Smooth muscle cell (in vitro differentiated cells): ENCODE measurements at regions not wholly inside any gene's neighbourhood (a gene's known extent, or its start where the extent isn't known, plus 50 kb on each side); places are given as distances from the start of the nearest gene placed in this dataset.

Experiments used
- DNase-seq: peaks from one replicate; lab custom pipeline; 2025; ENCODE audit not compliant: unreplicated experiment; lab: John Stamatoyannopoulos, UW
- H2AFZ ChIP-seq: fragments of 200-600 bp; sonication (generic); 2 replicates; pipeline ENCODE4 v1.6.0; 2016; ENCODE audit warnings: antibody characterized with exemption, low read depth, mild to moderate bottlenecking
- H3F3A ChIP-seq: fragments of 200-600 bp; sonication (generic); 2 replicates; pipeline ENCODE4 v1.6.0; 2017; ENCODE audit warnings: antibody characterized with exemption, low read depth
- H3K27ac ChIP-seq: fragments of 200-600 bp; sonication (generic); 2 replicates; pipeline ENCODE4 v1.5.1; 2016; ENCODE audit warnings: low read depth, mild to moderate bottlenecking
- H3K27me3 ChIP-seq: fragments of 200-600 bp; sonication (generic); 2 replicates; pipeline ENCODE4 v1.6.1; 2016; ENCODE audit warnings: low read depth, mild to moderate bottlenecking
- H3K36me3 ChIP-seq: fragments of 200-600 bp; sonication (generic); 2 replicates; pipeline ENCODE4 v1.5.1; 2016; ENCODE audit warnings: low read depth
- H3K4me1 ChIP-seq: fragments of 200-600 bp; sonication (generic); 2 replicates; pipeline ENCODE4 v1.5.1; 2016; ENCODE audit warnings: low read depth
- H3K4me2 ChIP-seq: fragments of 200-600 bp; sonication (generic); 2 replicates; pipeline ENCODE4 v1.6.0; 2016; ENCODE audit warnings: mild to moderate bottlenecking
- H3K4me3 ChIP-seq: fragments of 200-600 bp; sonication (generic); 2 replicates; pipeline ENCODE4 v1.5.1; 2016; ENCODE audit warnings: mild to moderate bottlenecking
- H3K79me2 ChIP-seq: fragments of 200-600 bp; sonication (generic); 2 replicates; pipeline ENCODE4 v1.6.0; 2016; ENCODE audit warnings: low read depth, mild to moderate bottlenecking
- H3K9ac ChIP-seq: fragments of 200-600 bp; sonication (generic); 2 replicates; pipeline ENCODE4 v1.6.0; 2016; ENCODE audit warnings: low read depth
- H3K9me3 ChIP-seq: fragments of 200-600 bp; sonication (generic); replicated peaks from 2 replicates; pipeline ENCODE4 v1.5.1; 2016; ENCODE audit warnings: low read depth
- H4K20me1 ChIP-seq: fragments of 200-600 bp; sonication (generic); 2 replicates; pipeline ENCODE4 v1.6.0; 2016; ENCODE audit warnings: low read depth
- CTCF ChIP-seq: fragments of 200-600 bp; sonication (generic); IDR thresholded peaks from 2 replicates; pipeline ENCODE4 v1.5.1; 2017; ENCODE audit warnings: borderline replicate concordance, mild to moderate bottlenecking, antibody characterized with exemption; ENCODE audit not compliant: insufficient read depth, poor library complexity, severe bottlenecking
- WGBS: methylation state at CpG from one replicate; pipeline ENCODE4 v1.1.7; 2016; ENCODE audit warnings: low lambda C conversion rate; 5-methylcytosine and 5-hydroxymethylcytosine counted together

DNA sequence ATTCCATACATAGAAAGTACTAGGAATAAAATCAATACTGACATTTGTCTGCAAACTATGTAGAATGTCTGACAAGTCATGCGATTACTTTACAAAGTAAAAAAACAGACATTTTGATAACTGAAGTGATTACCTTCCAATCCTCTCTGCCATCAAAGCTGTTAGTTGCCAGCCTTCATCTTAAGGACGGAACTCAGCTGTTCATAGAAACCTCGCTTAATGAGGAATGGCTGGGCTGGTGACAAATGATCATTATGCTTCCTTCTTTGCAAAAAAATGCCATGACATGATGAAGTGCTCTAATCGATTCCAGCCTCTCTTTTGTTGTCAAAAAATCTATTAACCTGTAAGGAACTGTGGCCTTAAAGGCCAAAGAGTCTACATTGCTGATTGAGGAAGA is 1214.9 kb upstream of the IGFBP7 start:
- Histone ChIP-seq H3K79me2 (no peaks in the 10 kb centered on the region), H3K36me3 (no peaks in the 10 kb centered on the region), H3K27ac (no peak overlapping the region), H3F3A (no peaks in the 10 kb centered on the region), H3K4me1 (no peaks in the 10 kb centered on the region), H3K9ac (no peak overlapping the region), H4K20me1 (no peaks in the 10 kb centered on the region), H3K4me2 (no peak overlapping the region), H3K4me3 (no peak overlapping the region), H3K27me3 (no peaks in the 10 kb centered on the region), H2AFZ (no peak overlapping the region), H3K9me3 (no peaks in the 10 kb centered on the region)
- no peak for DNase-seq
- no peak for TF ChIP-seq CTCF
- 69% methylated on average over 4 of the region's 4 CpGs for WGBS

- H3K27ac ChIP-seq: no peak overlapping the region
- no peak overlapping the region for H2AFZ ChIP-seq
- DNase-seq: no peak
- no peaks in the 10 kb centered on the region for H3K79me2 ChIP-seq
- no peaks in the 10 kb centered on the region for H4K20me1 ChIP-seq
- H3F3A ChIP-seq: no peaks in the 10 kb centered on the region
- H3K36me3 ChIP-seq: no peaks in the 10 kb centered on the region
- H3K27me3 ChIP-seq: no peaks in the 10 kb centered on the region
- WGBS: 87% methylated on average over 4 of the region's 4 CpGs
- no peak for TF ChIP-seq CTCF
- no peak overlapping the region for H3K4me2 ChIP-seq
- no peak overlapping the region for H3K4me3 ChIP-seq
- H3K9ac ChIP-seq: no peak overlapping the region
- H3K4me1 ChIP-seq: no peaks in the 10 kb centered on the region
- no peaks in the 10 kb centered on the region for H3K9me3 ChIP-seq
Observed at GRCh38 chr4:58313444-58313843, 1203.3 kb upstream of the IGFBP7 start.

DNA sequence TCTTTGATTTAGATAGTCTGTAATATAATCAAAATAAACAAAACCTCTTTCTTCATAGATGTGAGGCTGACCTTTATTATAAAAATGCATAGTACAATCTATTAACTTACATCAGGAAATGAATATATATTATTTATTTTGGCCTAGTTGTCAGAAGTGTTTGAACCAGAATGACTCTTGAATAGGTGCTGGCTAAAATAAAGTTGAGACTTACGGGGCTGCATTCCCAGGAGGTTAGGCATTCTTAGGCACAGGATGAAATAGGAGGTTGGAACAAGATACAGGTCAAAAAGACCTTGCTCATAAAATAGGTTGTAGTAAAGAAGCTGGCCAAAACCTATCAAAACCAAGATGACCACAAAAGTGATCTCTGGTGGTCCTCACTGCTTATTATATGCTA is 1193.3 kb upstream of the IGFBP7 start:
- no peak overlapping the region for H3K9ac ChIP-seq
- no peak for DNase-seq
- no peak overlapping the region for H3K4me2 ChIP-seq
- no peaks in the 10 kb centered on the region for H3F3A ChIP-seq
- TF ChIP-seq CTCF: no peak
- no peaks in the 10 kb centered on the region for H4K20me1 ChIP-seq
- no peaks in the 10 kb centered on the region for H3K79me2 ChIP-seq
- no peak overlapping the region for H2AFZ ChIP-seq
- no peaks in the 10 kb centered on the region for H3K27me3 ChIP-seq
- no peak overlapping the region for H3K27ac ChIP-seq
- 88% methylated on average over 1 of the region's 1 CpG for WGBS
- H3K36me3 ChIP-seq: no peaks in the 10 kb centered on the region
- H3K4me1 ChIP-seq: peaks cover 4% of the 10 kb centered on the region
- no peaks in the 10 kb centered on the region for H3K9me3 ChIP-seq
- no peak overlapping the region for H3K4me3 ChIP-seq

DNA sequence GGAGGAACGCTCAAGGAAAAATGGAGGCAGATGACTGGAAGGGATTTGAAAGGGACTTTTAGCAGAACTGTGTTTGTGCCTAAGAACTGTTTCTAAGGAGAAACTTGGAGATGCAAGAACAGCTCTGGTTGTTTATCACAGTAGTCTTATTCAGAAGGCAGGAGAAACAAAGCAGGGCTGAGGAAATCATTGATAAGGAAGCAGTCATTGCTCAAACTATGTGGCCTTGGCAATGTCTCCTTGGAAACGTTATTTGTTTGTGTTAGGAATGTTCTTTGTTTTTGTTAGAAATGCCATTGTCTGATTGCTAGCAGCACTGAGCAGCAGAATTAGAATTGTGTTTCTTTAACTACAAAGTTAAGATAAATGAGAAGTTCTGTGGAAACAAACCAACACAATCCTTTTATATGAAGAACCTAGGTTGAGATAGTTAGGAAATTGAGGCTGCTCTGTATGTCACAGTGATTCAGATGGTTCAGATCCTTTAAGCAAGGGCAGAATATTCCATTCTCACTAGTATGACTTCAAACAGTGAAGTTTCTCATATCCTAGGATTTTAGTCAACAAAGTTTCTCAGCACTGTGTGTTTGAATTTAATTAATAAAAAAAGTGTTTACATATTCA is 1191.3 kb upstream of the IGFBP7 start:
- H3F3A ChIP-seq: no peaks in the 10 kb centered on the region
- no peak overlapping the region for H3K4me3 ChIP-seq
- H3K9ac ChIP-seq: peak overlapping the region; percentile 45
- 31% methylated on average over 2 of the region's 2 CpGs for WGBS
- H3K36me3 ChIP-seq: no peaks in the 10 kb centered on the region
- H4K20me1 ChIP-seq: no peaks in the 10 kb centered on the region
- no peaks in the 10 kb centered on the region for H3K79me2 ChIP-seq
- TF ChIP-seq CTCF: no peak
- H2AFZ ChIP-seq: peak overlapping the region; percentile 38
- no peaks in the 10 kb centered on the region for H3K27me3 ChIP-seq
- no peak overlapping the region for H3K4me2 ChIP-seq
- DNase-seq: no peak
- H3K27ac ChIP-seq: peak overlapping the region; percentile 61
- H3K9me3 ChIP-seq: no peaks in the 10 kb centered on the region
- H3K4me1 ChIP-seq: peaks cover 4% of the 10 kb centered on the region
